H1 (cell line): ENCODE measurements at regions not wholly inside any gene's neighbourhood (a gene's known extent, or its start where the extent isn't known, plus 50 kb on each side); places are given as distances from the start of the nearest gene placed in this dataset.

Experiments
- CTCF ChIA-PET: fragments of 300-600 bp; sonication (Branson Sonifier 250); formaldehyde crosslinking; loops from one replicate; lab custom pipeline; 2021; ENCODE audit not compliant: partially characterized antibody; lab: Charles Lee
- POLR2A ChIA-PET: fragments of 300-600 bp; sonication (Branson Sonifier 250); formaldehyde crosslinking; loops from one replicate; lab custom pipeline; 2021; ENCODE audit warnings: inconsistent platforms; ENCODE audit not compliant: partially characterized antibody; lab: Charles Lee
- DNase-seq, 2 experiments: peaks; one replicate each; pipeline versions ENCODE4 v3.0.0 to v3.0.0-alpha.2; 2010 to 2022; ENCODE audit warnings: low spot score in 2 of 2, low read depth in 1 of 2, mixed read lengths in 1 of 2
- FAIRE-seq: peaks from 2 replicates; lab custom pipeline; 2011; peaks lifted over from hg19 to GRCh38; lab: Jason Lieb, UNC
- H2AFZ ChIP-seq: 2 replicates; pipeline ENCODE4 v1.8.1; 2012; ENCODE audit warnings: low read length, inconsistent platforms
- H2AK5ac ChIP-seq: 2 replicates; pipeline ENCODE4 v1.6.1; 2013; ENCODE audit warnings: low read depth, low read length
- H2BK120ac ChIP-seq: replicated peaks from 2 replicates; pipeline ENCODE3; 2013; ENCODE audit warnings: low read depth, low read length, inconsistent platforms
- H2BK12ac ChIP-seq: 2 replicates; pipeline ENCODE4 v1.6.1; 2013; ENCODE audit warnings: low read depth, low read length
- H2BK15ac ChIP-seq: 2 replicates; pipeline ENCODE4 v1.6.1; 2013; ENCODE audit warnings: low read length
- H2BK20ac ChIP-seq: 2 replicates; pipeline ENCODE4 v1.6.1; 2013; ENCODE audit warnings: low read length
- H2BK5ac ChIP-seq: 2 replicates; pipeline ENCODE4 v1.6.1; 2013; ENCODE audit warnings: low read depth, low read length
- H3K14ac ChIP-seq: 2 replicates; pipeline ENCODE4 v1.6.1; 2013; ENCODE audit warnings: inconsistent platforms; ENCODE audit not compliant: insufficient read length
- H3K18ac ChIP-seq: 2 replicates; pipeline ENCODE4 v1.6.1; 2013; ENCODE audit warnings: low read length; ENCODE audit errors: extremely low read depth
- H3K23ac ChIP-seq: 2 replicates; pipeline ENCODE4 v1.6.1; 2013; ENCODE audit warnings: inconsistent platforms; ENCODE audit not compliant: insufficient read length
- H3K23me2 ChIP-seq: 2 replicates; pipeline ENCODE4 v1.6.1; 2013; ENCODE audit warnings: low read depth, low read length
- H3K27ac ChIP-seq: 2 replicates; pipeline ENCODE4 v1.6.1; 2011; ENCODE audit warnings: low read depth, low read length, inconsistent platforms
- H3K27me3 ChIP-seq, 4 experiments: replicated peaks in 1 of 4; 1 replicate in 1 of 4; 2 replicates in 3 of 4; pipeline versions ENCODE4 v1.6.1 to v1.8.1; 2011 to 2013; ENCODE audit warnings: low read length in 3 of 4, mild to moderate bottlenecking in 3 of 4, inconsistent platforms in 2 of 4, mixed read lengths in 2 of 4, moderate library complexity in 1 of 4; ENCODE audit not compliant: control insufficient read depth in 3 of 4, insufficient read depth in 3 of 4; ENCODE audit errors: extremely low read depth in 1 of 4
- H3K36me3 ChIP-seq, 4 experiments: 2 replicates each; pipeline versions ENCODE4 v1.6.1 to v1.8.1; 2011 to 2013; ENCODE audit warnings: mild to moderate bottlenecking in 4 of 4, low read length in 3 of 4, moderate library complexity in 2 of 4, control low read depth in 1 of 4, inconsistent platforms in 1 of 4; ENCODE audit not compliant: insufficient read depth in 4 of 4, control insufficient read depth in 2 of 4
- H3K4ac ChIP-seq: replicated peaks from 2 replicates; pipeline ENCODE3; 2013; ENCODE audit warnings: low read length, low read depth, mixed read lengths, inconsistent platforms; ENCODE audit not compliant: insufficient read length
- H3K4me1 ChIP-seq, 4 experiments: replicated peaks in 1 of 4; 1 replicate in 1 of 4; 2 replicates in 3 of 4; pipeline versions ENCODE4 v1.6.1 to v1.8.1; 2011 to 2013; ENCODE audit warnings: low read length in 3 of 4, inconsistent platforms in 2 of 4, mixed read lengths in 1 of 4; ENCODE audit not compliant: insufficient read depth in 4 of 4, control insufficient read depth in 3 of 4
- H3K4me2 ChIP-seq, 2 experiments: 2 replicates each; pipeline versions ENCODE4 v1.6.1 to v1.8.1; 2011 to 2013; ENCODE audit warnings: low read depth in 2 of 2, low read length in 2 of 2, control low read depth in 1 of 2, inconsistent platforms in 1 of 2, mild to moderate bottlenecking in 1 of 2; ENCODE audit not compliant: insufficient read depth in 1 of 2
- H3K4me3 ChIP-seq, 4 experiments: fragments of 200-600, 300-600 bp in 1 of 4; sonication (generic), shearing (Covaris generic), sonication (Bioruptor Twin) in 1 of 4; 2 replicates each; pipeline versions ENCODE4 v1.5.1 to v1.8.1; 2011 to 2016; ENCODE audit warnings: low read length in 4 of 4, low read depth in 3 of 4, control low read depth in 2 of 4, inconsistent platforms in 2 of 4, mild to moderate bottlenecking in 2 of 4, mixed read lengths in 1 of 4, moderate library complexity in 1 of 4; ENCODE audit not compliant: insufficient read depth in 2 of 4; ENCODE audit errors: extremely low read depth in 1 of 4
- H3K56ac ChIP-seq: replicated peaks from 2 replicates; pipeline ENCODE3; 2013; ENCODE audit warnings: low read depth, mild to moderate bottlenecking, mixed read lengths, low read length, inconsistent platforms; ENCODE audit not compliant: insufficient read length
- H3K79me1 ChIP-seq: 2 replicates; pipeline ENCODE4 v1.6.1; 2013; ENCODE audit warnings: low read depth, low read length, control low read depth
- H3K79me2 ChIP-seq, 2 experiments: 2 replicates each; pipeline versions ENCODE4 v1.6.1 to v1.8.1; 2012 to 2013; ENCODE audit warnings: low read length in 2 of 2, mild to moderate bottlenecking in 2 of 2, inconsistent platforms in 1 of 2; ENCODE audit not compliant: insufficient read depth in 2 of 2, control insufficient read depth in 1 of 2
- H3K9ac ChIP-seq, 4 experiments: replicated peaks in 1 of 4; 1 replicate in 1 of 4; 2 replicates in 3 of 4; pipeline versions ENCODE4 v1.6.1 to v1.8.1; 2011 to 2013; ENCODE audit warnings: low read depth in 3 of 4, low read length in 3 of 4, control low read depth in 2 of 4, mild to moderate bottlenecking in 2 of 4, moderate library complexity in 2 of 4, inconsistent platforms in 1 of 4; ENCODE audit errors: extremely low read depth in 1 of 4
- H3K9me3 ChIP-seq, 2 experiments: 2 replicates each; pipeline versions ENCODE4 v1.6.1 to v1.8.1; 2012 to 2013; ENCODE audit warnings: mild to moderate bottlenecking in 2 of 2, moderate library complexity in 2 of 2, control low read depth in 1 of 2, inconsistent platforms in 1 of 2, low read depth in 1 of 2, low read length in 1 of 2, mixed read lengths in 1 of 2; ENCODE audit not compliant: insufficient read depth in 2 of 2
- H4K20me1 ChIP-seq, 2 experiments: replicated peaks in 1 of 2; 2 replicates each; pipeline versions ENCODE3 to v1.8.1; 2011 to 2013; ENCODE audit warnings: inconsistent platforms in 2 of 2, low read length in 2 of 2, mild to moderate bottlenecking in 1 of 2; ENCODE audit not compliant: insufficient read depth in 2 of 2, control insufficient read depth in 1 of 2
- H4K5ac ChIP-seq: 2 replicates; pipeline ENCODE4 v1.6.1; 2013; ENCODE audit warnings: low read length, low read depth, mixed read lengths, inconsistent platforms; ENCODE audit not compliant: insufficient read length
- H4K8ac ChIP-seq: 2 replicates; pipeline ENCODE4 v1.8.0; 2013; ENCODE audit warnings: mild to moderate bottlenecking, moderate library complexity, low read length, inconsistent platforms; ENCODE audit not compliant: insufficient read depth; ENCODE audit errors: extremely low read depth
- H4K91ac ChIP-seq: replicated peaks from 2 replicates; pipeline ENCODE3; 2013; ENCODE audit warnings: low read length, mixed read lengths, inconsistent platforms; ENCODE audit not compliant: insufficient read length
- CBX5 ChIP-seq: fragments of 300-800, 300-1000 bp; sonication (generic); IDR thresholded peaks from 2 replicates; pipeline ENCODE4 v1.7.1; 2016; ENCODE audit warnings: antibody characterized with exemption, low read length, low read depth
- PHF8 ChIP-seq: fragments of 200-600 bp; sonication (generic); conservative IDR thresholded peaks from 2 replicates; pipeline ENCODE4 v1.7.1; 2012; ENCODE audit warnings: low read depth, mild to moderate bottlenecking, inconsistent platforms, low read length, moderate library complexity
- POLR2AphosphoS5 ChIP-seq: IDR thresholded peaks from 2 replicates; pipeline ENCODE4 v1.6.1; 2011; ENCODE audit warnings: low read depth, low read length
- SP4 ChIP-seq: IDR thresholded peaks from 2 replicates; pipeline ENCODE4 v1.6.1; 2012; ENCODE audit warnings: low read length, inconsistent platforms
- YY1 ChIP-seq: IDR thresholded peaks from 2 replicates; pipeline ENCODE4 v1.6.1; 2011; ENCODE audit warnings: low read depth, mild to moderate bottlenecking, low read length
- WGBS, 2 experiments: shearing (Covaris generic) in 1 of 2; methylation state at CpG; one replicate each; pipeline versions ENCODE4 v1.1.6 to v1.1.7; 2013 to 2015; ENCODE audit warnings: low lambda C conversion rate in 2 of 2, mixed read lengths in 2 of 2, inconsistent platforms in 1 of 2, low coverage in 1 of 2, missing lambda C conversion rate in 1 of 2; ENCODE audit not compliant: insufficient replicate concordance in 2 of 2, insufficient coverage in 1 of 2, insufficient read length in 1 of 2; ENCODE audit errors: extremely low coverage in 1 of 2, missing lambda C conversion rate in 1 of 2; 5-methylcytosine and 5-hydroxymethylcytosine counted together

GRCh38 chr13:87124785-87125074 is 546.4 kb upstream of the SLITRK5 start:
- Histone ChIP-seq H2AK5ac (no peak overlapping the region), H4K91ac (no peak overlapping the region), H3K79me2 (no peaks in the 10 kb centered on the region), H3K23ac (no peak overlapping the region), H3K9ac (no peak overlapping the region), H3K27ac (no peak overlapping the region), H3K56ac (no peak overlapping the region), H3K14ac (no peak overlapping the region), H2BK5ac (no peak overlapping the region), H2BK12ac (no peak overlapping the region), H3K27me3 (no peaks in the 10 kb centered on the region; a peak in 1 of 7 replicates), H3K9me3 (no peaks in the 10 kb centered on the region), H3K4ac (no peak overlapping the region), H2BK20ac (no peak overlapping the region), H3K23me2 (no peaks in the 10 kb centered on the region), H3K4me3 (no peak overlapping the region), H4K20me1 (no peaks in the 10 kb centered on the region), H2BK15ac (no peak overlapping the region), H3K4me2 (no peak overlapping the region), H3K4me1 (peaks cover 0 to 3% (median 1%) of the 10 kb centered on the region in 4 experiments; a peak in 2 of 7 replicates), H3K79me1 (no peaks in the 10 kb centered on the region), H4K8ac (no peak overlapping the region), H3K18ac (no peak overlapping the region), H2AFZ (no peak overlapping the region), H3K36me3 (no peaks in the 10 kb centered on the region), H4K5ac (no peak overlapping the region), H2BK120ac (no peak overlapping the region)
- ChIA-PET POLR2A (no interaction called here), CTCF (no interaction called here)
- FAIRE-seq = no peak
- peak; percentile 49; the same call in 1 of the 2 replicates for TF ChIP-seq YY1
- no peak for TF ChIP-seq CBX5
- no peak for TF ChIP-seq PHF8
- TF ChIP-seq SP4 = no peak
- TF ChIP-seq POLR2AphosphoS5 = no peak
- DNase-seq = no peak
- 92% methylated on average over 4 of the region's 4 CpGs; no CpG with 5 or more reads in 1 of the 2 experiments for WGBS, 2 experiments
